Thyroid gland (tissue), 4 donors: ENCODE measurements at regions not wholly inside any gene's neighbourhood (a gene's known extent, or its start where the extent isn't known, plus 50 kb on each side); places are given as distances from the start of the nearest gene placed in this dataset.

Experiments used
- POLR2A ChIP-seq, 2 donors: fragments of 450-650 bp; IDR thresholded peaks; one replicate each; pipeline ENCODE4 v1.6.1; 2017; ENCODE audit warnings: antibody characterized with exemption in 2 of 2, mild to moderate bottlenecking in 2 of 2, moderate library complexity in 1 of 2
- TF ChIP-seq, protein P1 (sequence below), 6 experiments: fragments of 200-600 bp in 3 of 6; fragments of 450-650 bp in 3 of 6; sonication (generic) in 3 of 6; IDR thresholded peaks; one replicate each; pipeline ENCODE4 v1.5.1; 2016 to 2019; ENCODE audit warnings: antibody characterized with exemption in 6 of 6, mild to moderate bottlenecking in 2 of 6, inconsistent platforms in 1 of 6, moderate library complexity in 1 of 6

DNA sequence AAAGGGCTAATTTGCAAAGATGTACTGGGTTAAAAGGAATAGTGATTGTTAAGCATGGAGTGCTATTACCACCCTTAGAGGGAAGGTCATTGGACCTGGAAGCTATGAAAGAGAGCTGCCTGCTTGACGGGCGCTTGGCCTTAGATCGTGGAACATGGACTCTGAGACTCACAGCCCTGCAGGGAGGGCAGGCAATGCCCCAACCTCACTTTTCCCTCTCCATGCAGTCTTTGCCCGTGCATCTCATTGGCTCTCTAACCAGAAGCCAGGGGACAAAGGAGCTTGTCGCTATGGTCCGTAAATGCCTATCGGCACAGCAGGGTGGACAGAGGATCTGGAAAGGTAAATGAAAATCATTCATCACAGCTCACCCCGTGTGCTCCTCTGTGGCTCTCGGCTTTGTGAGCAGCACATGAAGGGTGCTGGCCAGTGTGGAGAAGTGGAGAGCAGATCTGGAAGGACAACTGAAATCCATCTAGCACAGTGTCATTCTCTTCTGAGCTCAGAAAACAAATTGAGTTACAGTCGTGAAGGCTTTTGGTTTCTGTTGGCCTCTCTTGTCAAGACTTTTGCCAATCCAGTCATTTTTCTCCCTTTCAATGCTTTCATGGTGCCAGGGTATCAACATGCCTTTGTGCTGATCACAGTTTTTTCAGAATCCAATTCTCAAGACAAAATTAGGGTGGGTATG lies 186.2 kb downstream of the SNX18 start:
- TF ChIP-seq, protein P1, sequence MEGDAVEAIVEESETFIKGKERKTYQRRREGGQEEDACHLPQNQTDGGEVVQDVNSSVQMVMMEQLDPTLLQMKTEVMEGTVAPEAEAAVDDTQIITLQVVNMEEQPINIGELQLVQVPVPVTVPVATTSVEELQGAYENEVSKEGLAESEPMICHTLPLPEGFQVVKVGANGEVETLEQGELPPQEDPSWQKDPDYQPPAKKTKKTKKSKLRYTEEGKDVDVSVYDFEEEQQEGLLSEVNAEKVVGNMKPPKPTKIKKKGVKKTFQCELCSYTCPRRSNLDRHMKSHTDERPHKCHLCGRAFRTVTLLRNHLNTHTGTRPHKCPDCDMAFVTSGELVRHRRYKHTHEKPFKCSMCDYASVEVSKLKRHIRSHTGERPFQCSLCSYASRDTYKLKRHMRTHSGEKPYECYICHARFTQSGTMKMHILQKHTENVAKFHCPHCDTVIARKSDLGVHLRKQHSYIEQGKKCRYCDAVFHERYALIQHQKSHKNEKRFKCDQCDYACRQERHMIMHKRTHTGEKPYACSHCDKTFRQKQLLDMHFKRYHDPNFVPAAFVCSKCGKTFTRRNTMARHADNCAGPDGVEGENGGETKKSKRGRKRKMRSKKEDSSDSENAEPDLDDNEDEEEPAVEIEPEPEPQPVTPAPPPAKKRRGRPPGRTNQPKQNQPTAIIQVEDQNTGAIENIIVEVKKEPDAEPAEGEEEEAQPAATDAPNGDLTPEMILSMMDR (IDR thresholded peaks at IDR 0.05): no peak
- TF ChIP-seq POLR2A (IDR thresholded peaks at IDR 0.05): no peak
